ENCODE measurements at regions not wholly inside any gene's neighbourhood (a gene's known extent, or its start where the extent isn't known, plus 50 kb on each side); places are given as distances from the start of the nearest gene placed in this dataset.

DNA sequence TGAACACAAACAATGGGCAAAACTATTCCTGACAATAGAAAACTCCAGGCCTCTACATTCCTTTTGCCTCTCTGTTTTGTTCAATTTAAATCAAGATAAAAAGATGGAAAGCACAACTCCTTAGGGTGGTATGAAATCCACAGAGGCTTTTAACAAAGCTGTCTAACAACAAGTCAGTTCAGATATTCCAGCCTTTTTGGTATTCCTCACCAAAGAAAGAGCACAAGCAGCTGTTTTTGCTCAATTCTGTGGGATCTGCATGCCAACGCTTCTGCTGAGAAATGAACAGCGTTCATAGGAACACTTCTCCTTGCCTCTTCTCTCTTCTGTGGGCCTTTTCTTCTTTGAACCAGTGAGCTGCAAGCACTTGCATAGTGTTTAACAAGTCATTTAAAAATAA is 411.6 kb upstream of the TCF4 start:
- Histone ChIP-seq H3K9ac (ENCODE audit: insufficient read depth in 1 of 2, low read depth in 2 of 2, low read length in 2 of 2) (no peak overlapping the region), H3K36me3 (ENCODE audit: control insufficient read depth, insufficient read depth, low read length) (no peaks in the 10 kb centered on the region), H3K27ac (ENCODE audit: extremely low read depth, low read depth, low read length) (no peak overlapping the region), H3K27me3 (ENCODE audit: control insufficient read depth in 2 of 2, insufficient read depth in 2 of 2, low read length in 2 of 2) (no peaks in the 10 kb centered on the region), H3K4me2 (ENCODE audit: insufficient read depth, low read length) (no peak overlapping the region), H3K4me3 (no peak overlapping the region), H3K9me3 (replicated peaks; ENCODE audit: control insufficient read depth, insufficient read depth, low read depth, low read length) (no peaks in the 10 kb centered on the region), H2AFZ (ENCODE audit: low read depth, low read length) (no peak overlapping the region), H4K20me1 (replicated peaks; ENCODE audit: control insufficient read depth, insufficient read depth, low read length) (no peaks in the 10 kb centered on the region), H3K9me1 (ENCODE audit: control insufficient read depth, insufficient read depth, low read length) (no peaks in the 10 kb centered on the region), H3K79me2 (ENCODE audit: control insufficient read depth, insufficient read depth, low read length) (no peaks in the 10 kb centered on the region), H3K4me1 (replicated peaks in 1 of 2; ENCODE audit: control insufficient read depth in 2 of 2, insufficient read depth in 2 of 2, low read length in 2 of 2) (peaks cover 0 to 15% of the 10 kb centered on the region in 2 experiments; a peak in 3 of 5 replicates)
- in situ Hi-C loops (cut with MboI), result no loop called here
- intact Hi-C loops (cut with micrococcal nuclease), result no loop called here
- DNase-seq (ENCODE audit: extremely low read depth in 1 of 4, low spot score in 3 of 4), result no peak
- WGBS (ENCODE audit: insufficient coverage, low coverage, missing lambda C conversion rate), result 45% methylated on average over 2 of the region's 2 CpGs
- no peak for FAIRE-seq
- no TSS peak for BruUV-seq (replicated peaks)
- no peak for ATAC-seq
- CTCF ChIA-PET (ENCODE audit: low intra/inter-chr PET ratio), result no interaction called here
- POLR2A ChIA-PET, result no interaction called here
- no peak for TF ChIP-seq ZNF232 (CRISPR knock-in tag; IDR thresholded peaks at IDR 0.05)
- no peak for TF ChIP-seq SRSF9 (IDR thresholded peaks at IDR 0.05; ENCODE audit: borderline replicate concordance, low read depth, low read length)
- no peak for TF ChIP-seq HNRNPH1 (optimal IDR thresholded peaks at IDR 0.05; ENCODE audit: low read depth, low read length)
- no peak for TF ChIP-seq ZNF324 (CRISPR knock-in tag; IDR thresholded peaks at IDR 0.05)
- no peak for TF ChIP-seq CSDE1 (IDR thresholded peaks at IDR 0.05)
- no peak for TF ChIP-seq NCOR1 (IDR thresholded peaks at IDR 0.05)
- TF ChIP-seq SIX5 (IDR thresholded peaks at IDR 0.05; ENCODE audit: borderline replicate concordance in 1 of 2, insufficient read depth in 1 of 2, low read depth in 1 of 2, low read length in 2 of 2), result no peak
- TF ChIP-seq ZC3H11A (IDR thresholded peaks at IDR 0.05; ENCODE audit: low read depth, low read length), result no peak
- no peak for TF ChIP-seq SIN3A (IDR thresholded peaks at IDR 0.05; ENCODE audit: borderline replicate concordance in 2 of 2, control insufficient read depth in 1 of 2, low read depth in 2 of 2, low read length in 2 of 2)
- TF ChIP-seq SAP30 (IDR thresholded peaks at IDR 0.05; ENCODE audit: borderline replicate concordance, insufficient read depth, low read depth, low read length, poor library complexity, severe bottlenecking), result no peak
- TF ChIP-seq ZKSCAN1 (IDR thresholded peaks at IDR 0.05; ENCODE audit: low read depth, low read length), result no peak
- TF ChIP-seq, protein P1, sequence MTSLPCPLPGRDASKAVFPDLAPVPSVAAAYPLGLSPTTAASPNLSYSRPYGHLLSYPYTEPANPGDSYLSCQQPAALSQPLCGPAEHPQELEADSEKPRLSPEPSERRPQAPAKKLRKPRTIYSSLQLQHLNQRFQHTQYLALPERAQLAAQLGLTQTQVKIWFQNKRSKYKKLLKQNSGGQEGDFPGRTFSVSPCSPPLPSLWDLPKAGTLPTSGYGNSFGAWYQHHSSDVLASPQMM (CRISPR knock-in tag; IDR thresholded peaks at IDR 0.05), result no peak
- TF ChIP-seq ZNF239 (CRISPR knock-in tag; IDR thresholded peaks at IDR 0.05), result no peak
